IMR-90 (cell line): ENCODE measurements at regions not wholly inside any gene's neighbourhood (a gene's known extent, or its start where the extent isn't known, plus 50 kb on each side); places are given as distances from the start of the nearest gene placed in this dataset.

Experiments used
- CEBPB ChIP-seq: IDR thresholded peaks from 2 replicates; pipeline ENCODE4 v1.6.1; 2012; ENCODE audit warnings: low read depth, low read length, improper control_type of control experiment
- CHD1 ChIP-seq: IDR thresholded peaks from 2 replicates; pipeline ENCODE4 v1.6.1; 2012; ENCODE audit warnings: low read depth, low read length, improper control_type of control experiment
- CTCF ChIP-seq: conservative IDR thresholded peaks from 2 replicates; pipeline ENCODE4 v1.5.1; 2012; ENCODE audit warnings: mild to moderate bottlenecking, low read depth, low read length, improper control_type of control experiment
- MAFK ChIP-seq: IDR thresholded peaks from 2 replicates; pipeline ENCODE4 v1.6.1; 2012; ENCODE audit warnings: low read depth, low read length, improper control_type of control experiment
- POLR2A ChIP-seq: IDR thresholded peaks from 2 replicates; pipeline ENCODE4 v1.6.1; 2012; ENCODE audit warnings: mild to moderate bottlenecking, low read depth, low read length
- RCOR1 ChIP-seq: IDR thresholded peaks from 2 replicates; pipeline ENCODE4 v1.6.1; 2012; ENCODE audit warnings: mild to moderate bottlenecking, low read length, improper control_type of control experiment; ENCODE audit not compliant: insufficient replicate concordance
- RFX5 ChIP-seq: IDR thresholded peaks from 2 replicates; pipeline ENCODE4 v1.8.0; 2012; ENCODE audit warnings: low read depth, mild to moderate bottlenecking, low read length, moderate library complexity
- SMC3 ChIP-seq: fragments of 150-350 bp; IDR thresholded peaks from 2 replicates; pipeline ENCODE4 v1.6.1; 2016; ENCODE audit warnings: low read depth, mild to moderate bottlenecking, antibody characterized with exemption, low read length, moderate library complexity
- TF ChIP-seq, protein P1 (sequence below): fragments of 150-350 bp; IDR thresholded peaks from 2 replicates; pipeline ENCODE4 v1.6.1; 2017; ENCODE audit warnings: mild to moderate bottlenecking, antibody characterized with exemption, low read length, low read depth
- TF ChIP-seq, protein P2 (sequence below): fragments of 150-350 bp; IDR thresholded peaks from 2 replicates; pipeline ENCODE4 v1.6.1; 2016; ENCODE audit warnings: low read depth, mild to moderate bottlenecking, low read length, moderate library complexity, borderline replicate concordance

DNA sequence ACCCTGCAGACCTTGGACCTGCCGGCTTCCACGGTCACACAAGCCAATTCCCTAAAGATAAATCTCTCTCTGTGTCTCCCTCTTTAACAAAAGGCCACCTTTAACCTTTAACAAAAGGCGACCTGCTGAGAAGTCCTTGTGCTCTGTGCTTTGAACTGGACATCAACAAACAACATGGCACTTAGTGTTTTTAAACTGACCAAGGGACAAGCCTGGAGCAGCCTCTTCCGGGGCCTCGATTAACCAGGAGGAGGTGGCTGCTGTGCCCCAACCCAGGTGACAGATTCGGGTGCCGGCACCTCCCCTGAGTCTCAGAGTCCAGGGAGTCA lies 135.3 kb downstream of the RTP5 start:
- TF ChIP-seq CTCF (no peak), POLR2A (no peak), CHD1 (no peak), RCOR1 (no peak), CEBPB (no peak), RFX5 (no peak), MAFK (no peak), SMC3 (no peak)
- TF ChIP-seq, protein P1, sequence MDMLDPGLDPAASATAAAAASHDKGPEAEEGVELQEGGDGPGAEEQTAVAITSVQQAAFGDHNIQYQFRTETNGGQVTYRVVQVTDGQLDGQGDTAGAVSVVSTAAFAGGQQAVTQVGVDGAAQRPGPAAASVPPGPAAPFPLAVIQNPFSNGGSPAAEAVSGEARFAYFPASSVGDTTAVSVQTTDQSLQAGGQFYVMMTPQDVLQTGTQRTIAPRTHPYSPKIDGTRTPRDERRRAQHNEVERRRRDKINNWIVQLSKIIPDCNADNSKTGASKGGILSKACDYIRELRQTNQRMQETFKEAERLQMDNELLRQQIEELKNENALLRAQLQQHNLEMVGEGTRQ = no peak
- TF ChIP-seq, protein P2, sequence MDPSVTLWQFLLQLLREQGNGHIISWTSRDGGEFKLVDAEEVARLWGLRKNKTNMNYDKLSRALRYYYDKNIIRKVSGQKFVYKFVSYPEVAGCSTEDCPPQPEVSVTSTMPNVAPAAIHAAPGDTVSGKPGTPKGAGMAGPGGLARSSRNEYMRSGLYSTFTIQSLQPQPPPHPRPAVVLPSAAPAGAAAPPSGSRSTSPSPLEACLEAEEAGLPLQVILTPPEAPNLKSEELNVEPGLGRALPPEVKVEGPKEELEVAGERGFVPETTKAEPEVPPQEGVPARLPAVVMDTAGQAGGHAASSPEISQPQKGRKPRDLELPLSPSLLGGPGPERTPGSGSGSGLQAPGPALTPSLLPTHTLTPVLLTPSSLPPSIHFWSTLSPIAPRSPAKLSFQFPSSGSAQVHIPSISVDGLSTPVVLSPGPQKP = no peak
